Neutrophil (primary cell): ENCODE measurements at regions not wholly inside any gene's neighbourhood (a gene's known extent, or its start where the extent isn't known, plus 50 kb on each side); places are given as distances from the start of the nearest gene placed in this dataset.

ENCODE experiments used
- H3K27ac ChIP-seq: fragments of 200-600 bp; sonication (generic); 2 replicates; pipeline ENCODE4 v1.5.1; 2016; ENCODE audit warnings: mild to moderate bottlenecking, moderate library complexity
- H3K27me3 ChIP-seq: fragments of 200-600 bp; sonication (generic); 2 replicates; pipeline ENCODE4 v1.6.0; 2016; ENCODE audit warnings: mild to moderate bottlenecking
- H3K36me3 ChIP-seq: fragments of 200-600 bp; sonication (generic); 2 replicates; pipeline ENCODE4 v1.5.1; 2017
- H3K4me1 ChIP-seq, 2 experiments: fragments of 200-600 bp in 1 of 2; sonication (generic) in 1 of 2; 1 replicate in 1 of 2; 2 replicates in 1 of 2; pipeline versions ENCODE4 v1.5.1 to v1.6.1; 2013 to 2016; ENCODE audit warnings: low read depth in 1 of 2, low read length in 1 of 2, mild to moderate bottlenecking in 1 of 2, moderate library complexity in 1 of 2; ENCODE audit not compliant: control insufficient read depth in 1 of 2, insufficient read depth in 1 of 2
- H3K4me3 ChIP-seq, 2 experiments: fragments of 200-600 bp in 1 of 2; sonication (generic) in 1 of 2; 1 replicate in 1 of 2; 2 replicates in 1 of 2; pipeline ENCODE4 v1.5.1; 2013 to 2016; ENCODE audit warnings: low read depth in 1 of 2, low read length in 1 of 2, mild to moderate bottlenecking in 1 of 2, moderate library complexity in 1 of 2
- H3K9me3 ChIP-seq: fragments of 200-600 bp; sonication (generic); 2 replicates; pipeline ENCODE4 v1.5.1; 2016
- TF ChIP-seq, protein P1 (sequence below): fragments of 200-600 bp; sonication (generic); IDR thresholded peaks from 2 replicates; pipeline ENCODE4 v1.5.1; 2016; ENCODE audit warnings: antibody characterized with exemption

DNA sequence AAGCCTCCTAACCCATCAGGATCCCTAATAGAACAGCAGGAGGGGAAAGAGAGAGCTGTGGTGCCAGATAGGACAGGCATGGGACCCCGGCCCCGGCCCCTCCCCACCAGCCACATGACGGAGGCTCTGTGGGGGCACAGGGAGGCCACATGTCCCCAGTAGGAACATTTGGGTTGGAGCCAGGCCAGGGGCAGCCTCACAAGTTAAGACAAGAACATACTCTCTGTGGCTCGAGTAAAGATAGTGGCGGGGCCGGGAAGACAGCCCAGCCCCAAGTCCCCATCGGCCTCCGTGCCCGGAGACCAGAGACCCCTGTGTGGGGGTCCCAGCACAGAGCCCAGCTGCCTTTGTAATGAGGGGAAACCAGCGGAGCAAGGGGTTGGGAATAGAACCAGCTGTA, 78.6 kb upstream of the GALNT9 start:
- TF ChIP-seq, protein P1, sequence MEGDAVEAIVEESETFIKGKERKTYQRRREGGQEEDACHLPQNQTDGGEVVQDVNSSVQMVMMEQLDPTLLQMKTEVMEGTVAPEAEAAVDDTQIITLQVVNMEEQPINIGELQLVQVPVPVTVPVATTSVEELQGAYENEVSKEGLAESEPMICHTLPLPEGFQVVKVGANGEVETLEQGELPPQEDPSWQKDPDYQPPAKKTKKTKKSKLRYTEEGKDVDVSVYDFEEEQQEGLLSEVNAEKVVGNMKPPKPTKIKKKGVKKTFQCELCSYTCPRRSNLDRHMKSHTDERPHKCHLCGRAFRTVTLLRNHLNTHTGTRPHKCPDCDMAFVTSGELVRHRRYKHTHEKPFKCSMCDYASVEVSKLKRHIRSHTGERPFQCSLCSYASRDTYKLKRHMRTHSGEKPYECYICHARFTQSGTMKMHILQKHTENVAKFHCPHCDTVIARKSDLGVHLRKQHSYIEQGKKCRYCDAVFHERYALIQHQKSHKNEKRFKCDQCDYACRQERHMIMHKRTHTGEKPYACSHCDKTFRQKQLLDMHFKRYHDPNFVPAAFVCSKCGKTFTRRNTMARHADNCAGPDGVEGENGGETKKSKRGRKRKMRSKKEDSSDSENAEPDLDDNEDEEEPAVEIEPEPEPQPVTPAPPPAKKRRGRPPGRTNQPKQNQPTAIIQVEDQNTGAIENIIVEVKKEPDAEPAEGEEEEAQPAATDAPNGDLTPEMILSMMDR = no peak
- Histone ChIP-seq H3K27me3 (peaks cover 7% of the 10 kb centered on the region), H3K4me3 (no peak overlapping the region), H3K4me1 (no peaks in the 10 kb centered on the region), H3K36me3 (no peaks in the 10 kb centered on the region), H3K27ac (no peak overlapping the region), H3K9me3 (no peaks in the 10 kb centered on the region)

DNA sequence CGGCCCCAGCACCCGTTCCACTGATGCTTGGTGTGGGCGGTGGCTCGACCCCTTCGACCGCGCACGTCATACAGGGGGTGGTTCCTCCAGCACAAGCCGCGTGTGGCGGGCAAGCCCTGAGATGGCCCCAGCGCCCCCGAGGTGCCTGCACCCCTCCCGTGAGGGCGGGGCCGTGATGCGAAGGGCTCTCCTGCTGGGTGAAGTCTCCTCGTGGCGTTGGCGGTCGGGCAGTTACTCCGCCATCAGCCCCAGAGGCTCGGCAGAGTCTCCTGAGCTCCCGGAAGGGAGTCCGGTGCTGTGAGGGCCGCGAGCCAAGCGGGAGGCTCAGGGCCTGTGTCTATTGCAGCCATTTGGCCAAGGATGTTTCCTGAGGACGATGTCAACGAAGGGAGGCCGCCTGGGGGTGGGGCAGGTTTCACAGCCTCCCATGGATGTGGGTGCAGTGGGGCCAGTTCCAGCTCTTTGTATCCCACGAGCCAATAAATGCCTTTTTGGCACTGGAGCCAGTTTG, 78.1 kb upstream of the GALNT9 start:
- TF ChIP-seq, protein P1 = no peak
- Histone ChIP-seq H3K36me3 (no peaks in the 10 kb centered on the region), H3K9me3 (no peaks in the 10 kb centered on the region), H3K4me1 (no peaks in the 10 kb centered on the region), H3K27me3 (peaks cover 9% of the 10 kb centered on the region), H3K27ac (no peak overlapping the region), H3K4me3 (no peak overlapping the region)

DNA sequence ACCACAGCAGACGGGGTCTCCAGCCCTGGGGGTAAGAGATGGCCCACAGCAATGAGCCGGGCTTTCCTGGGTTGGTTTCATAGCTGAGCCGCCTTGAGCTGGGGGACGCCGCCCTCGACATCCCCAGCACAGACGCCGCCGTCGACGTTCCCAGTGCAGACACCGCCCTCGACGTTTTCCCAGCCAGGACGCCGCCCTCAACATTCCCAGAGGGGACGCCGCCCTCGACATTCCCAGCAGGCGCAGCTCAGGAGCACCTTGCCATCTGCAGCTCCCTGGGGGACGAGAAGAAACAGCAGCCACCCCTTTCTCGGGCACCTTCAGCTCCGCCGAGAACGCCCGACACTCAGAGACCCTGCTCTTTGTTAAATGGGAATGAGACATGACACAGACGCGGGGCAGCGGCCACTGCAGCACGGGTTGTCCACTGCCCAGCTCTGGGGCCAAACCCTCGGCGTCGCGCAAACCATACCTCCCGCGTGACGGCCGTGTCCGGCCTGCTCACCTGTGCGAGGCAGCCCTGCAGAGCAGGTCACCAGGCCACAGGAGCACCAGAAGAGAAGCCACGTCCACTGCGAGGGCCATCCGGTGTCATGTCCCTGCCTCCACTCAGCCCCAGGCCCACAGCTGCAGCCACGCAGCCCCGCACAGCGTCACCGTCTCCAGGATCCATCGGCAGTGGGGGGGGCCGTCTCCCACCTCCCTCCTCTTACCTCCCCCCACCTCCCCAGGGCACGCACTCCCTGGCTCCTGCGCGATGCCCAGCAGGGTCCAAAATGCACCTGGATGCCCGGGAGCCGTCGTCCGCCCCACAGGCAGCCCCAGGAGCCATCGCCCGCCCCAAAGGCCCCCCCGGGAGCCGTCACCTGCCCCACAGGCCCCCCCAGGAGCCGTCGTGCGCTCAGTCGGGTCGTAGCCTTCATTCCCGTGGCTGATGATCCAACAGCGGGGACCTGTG, 77.4 kb upstream of the GALNT9 start:
- Histone ChIP-seq H3K9me3 (no peaks in the 10 kb centered on the region), H3K4me1 (no peaks in the 10 kb centered on the region), H3K27me3 (peaks cover 9% of the 10 kb centered on the region), H3K4me3 (no peak overlapping the region), H3K27ac (no peak overlapping the region), H3K36me3 (no peaks in the 10 kb centered on the region)
- TF ChIP-seq, protein P1 = no peak

DNA sequence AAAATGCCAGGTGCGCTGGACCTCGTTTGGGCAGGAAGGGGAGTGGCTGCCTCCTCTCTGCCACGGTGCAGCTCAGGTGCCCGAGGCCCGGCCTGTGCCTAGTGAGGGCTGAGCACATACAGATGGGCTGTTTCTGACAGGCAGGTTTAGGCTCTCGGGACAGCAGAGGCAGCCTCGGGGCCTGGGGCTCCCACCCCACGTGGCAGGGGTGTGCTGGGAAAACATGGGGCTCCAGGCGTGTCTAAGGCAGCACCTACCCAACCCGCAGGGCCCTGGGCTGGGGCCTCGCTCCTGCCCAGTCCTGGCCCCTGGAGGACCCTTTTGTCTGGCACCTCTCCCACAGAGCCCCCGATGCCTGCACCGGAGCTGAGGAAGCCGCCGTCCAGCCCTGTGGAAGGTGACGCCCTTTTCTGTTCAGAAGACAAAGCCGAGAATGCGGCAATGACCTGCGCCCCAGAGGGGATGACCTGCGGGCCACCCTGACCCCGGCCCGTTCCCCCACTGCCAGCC, 76.4 kb upstream of the GALNT9 start:
- Histone ChIP-seq H3K27me3 (peaks cover 19% of the 10 kb centered on the region), H3K36me3 (no peaks in the 10 kb centered on the region), H3K4me3 (no peak overlapping the region), H3K27ac (no peak overlapping the region), H3K4me1 (no peaks in the 10 kb centered on the region), H3K9me3 (no peaks in the 10 kb centered on the region)
- TF ChIP-seq, protein P1 = no peak

DNA sequence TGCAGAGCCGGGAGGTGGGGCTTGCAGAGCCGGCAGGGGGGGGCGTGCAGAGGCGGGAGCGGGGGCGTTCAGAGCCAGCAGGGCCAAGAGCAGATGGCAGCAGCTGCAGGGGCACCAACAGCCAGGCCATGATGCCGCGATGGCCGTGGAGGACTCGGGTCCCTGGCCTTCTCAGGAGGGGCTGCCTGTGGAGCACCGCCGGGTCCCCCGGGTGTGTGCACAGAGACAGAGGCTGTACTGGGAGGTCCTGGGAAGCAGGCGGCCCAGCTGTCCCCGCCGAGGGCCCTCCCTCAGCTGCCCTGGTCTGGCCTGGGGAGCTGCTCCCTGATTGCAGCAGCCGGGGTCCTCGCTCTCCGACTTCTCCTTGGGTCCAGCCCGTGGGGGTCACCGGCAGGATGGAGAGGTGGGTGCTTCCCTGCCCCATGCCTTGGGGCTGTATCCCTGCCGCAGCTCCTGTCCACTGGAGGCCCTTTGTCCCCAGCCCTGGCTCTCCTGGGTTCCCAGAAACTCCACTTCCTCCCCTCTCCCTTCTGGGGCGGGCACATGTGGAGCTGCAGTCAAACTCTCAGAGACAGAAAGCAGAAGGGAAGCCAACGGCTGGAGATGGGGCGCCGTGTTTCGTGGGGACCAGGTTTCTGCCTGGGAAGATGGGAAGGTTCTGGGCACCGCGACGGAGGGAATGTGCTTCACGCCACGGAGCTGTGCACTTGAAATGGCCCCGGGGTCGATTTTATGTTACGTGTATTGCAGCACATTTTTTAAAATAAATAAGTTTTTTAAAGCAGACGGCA, 75.8 kb upstream of the GALNT9 start:
- Histone ChIP-seq H3K27ac (no peak overlapping the region), H3K36me3 (no peaks in the 10 kb centered on the region), H3K27me3 (peaks cover 25% of the 10 kb centered on the region), H3K4me1 (no peaks in the 10 kb centered on the region), H3K9me3 (no peaks in the 10 kb centered on the region), H3K4me3 (no peak overlapping the region)
- TF ChIP-seq, protein P1 = no peak
